HG03432 (cell line): ENCODE measurements at regions not wholly inside any gene's neighbourhood (a gene's known extent, or its start where the extent isn't known, plus 50 kb on each side); places are given as distances from the start of the nearest gene placed in this dataset.

Source experiments
- ATAC-seq: cut with Tn5 transposase; IDR thresholded peaks from one replicate; pipeline ENCODE4 v1.9.1; 2021; ENCODE audit warnings: mild to moderate bottlenecking, moderate library complexity; ENCODE audit not compliant: unreplicated experiment

- no peak for ATAC-seq
These were observed 57.8 kb upstream of the CBLN2 start for GRCh38 chr18:72601944-72602343.

- no peak for ATAC-seq
These were observed 57.3 kb upstream of the CBLN2 start for GRCh38 chr18:72601481-72601880.
